Heart left ventricle (tissue), 13 donors: ENCODE measurements at regions not wholly inside any gene's neighbourhood (a gene's known extent, or its start where the extent isn't known, plus 50 kb on each side); places are given as distances from the start of the nearest gene placed in this dataset.

ENCODE experiments used
- POLR2A ChIP-seq, 2 donors: fragments of 450-650 bp; IDR thresholded peaks; one replicate each; pipeline ENCODE4 v1.6.1; 2017; ENCODE audit warnings: antibody characterized with exemption in 2 of 2, mild to moderate bottlenecking in 2 of 2, moderate library complexity in 2 of 2
- TF ChIP-seq, protein P1 (sequence below), 12 donors: fragments of 200-600 bp; sonication (generic) in 4 of 12; IDR thresholded peaks; one replicate each; pipeline versions ENCODE4 v1.5.0 to v1.8.0; 2018 to 2022; ENCODE audit warnings: antibody characterized with exemption in 12 of 12, mild to moderate bottlenecking in 5 of 12
- donor health status: ischemic (EF 13 %, LVEDD 7.1; RV severe dilation, severe dysfunction).
- donor health status: DM: no; HTN: yes; CAD: no.
- donor health status: DM: no; HTN: no; CAD: no.
- donor health status: ischemic (EF 25% LVEDD 6.9; RV normal size, moderate dysfunction).
- donor health status: ischemic (EF 25% LVEDD 5.7; RV mildly dilated, moderate dysfunction).
- donor health status: ischemic (EF 35%, LVEDD 5.7; RV mildly dilated, moderate dysfunction).
- donor health status: nonischemic (EF 11% LVEDD 7.7; RV severe dilation, severe dysfunction).
- donor health status: DM: yes; HTN: yes; CAD: no.
- donor health status: PGD.
- donor health status: ischemic (EF 29% LVEDD 5.4; RV normal size, mild dysfunction).
- donor health status: nonischemic (EF 23%, LVEDD 6.1; RV moderate dilation, normal function).

DNA sequence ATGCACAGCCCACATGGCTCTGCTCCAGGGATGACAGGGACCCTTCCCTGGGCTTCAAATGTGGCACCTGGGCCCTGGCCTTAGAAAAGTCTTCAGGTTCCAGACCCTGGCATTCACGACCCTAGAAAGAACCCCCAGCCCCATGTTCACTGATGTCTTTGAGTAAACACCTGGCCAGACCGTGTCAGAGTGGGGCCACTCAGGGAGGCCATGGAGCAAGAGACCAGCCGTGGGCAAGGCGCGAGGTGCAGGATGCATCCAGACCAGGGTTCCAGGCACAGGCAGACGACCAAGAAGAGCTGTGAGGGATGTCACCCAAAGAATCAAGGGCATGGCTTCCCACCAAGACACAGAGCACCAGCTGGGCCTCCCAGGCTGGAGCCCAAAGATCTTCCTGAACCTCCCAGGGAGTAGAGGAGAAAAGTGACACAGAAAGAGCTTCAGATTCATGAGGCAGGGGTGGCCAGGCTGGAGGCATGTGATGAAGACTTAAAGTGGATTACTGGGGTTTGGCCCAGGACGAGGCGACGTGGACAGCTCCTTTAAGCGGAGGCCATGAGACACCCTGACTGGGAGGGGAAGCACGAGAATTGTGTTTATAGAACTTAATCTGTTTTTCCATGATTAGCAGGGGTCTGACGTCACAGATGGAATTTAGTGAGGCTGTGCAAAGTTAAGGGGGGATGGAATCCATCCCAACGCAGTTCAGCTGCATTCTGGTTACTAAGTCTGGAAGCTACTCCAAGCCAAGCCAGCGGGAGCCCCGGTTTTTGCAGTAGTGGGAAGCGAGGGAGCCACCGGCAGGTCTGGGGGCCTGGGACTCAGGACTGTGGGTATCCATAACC, 61.6 kb downstream of the ARL6IP4 start:
- TF ChIP-seq, protein P1, sequence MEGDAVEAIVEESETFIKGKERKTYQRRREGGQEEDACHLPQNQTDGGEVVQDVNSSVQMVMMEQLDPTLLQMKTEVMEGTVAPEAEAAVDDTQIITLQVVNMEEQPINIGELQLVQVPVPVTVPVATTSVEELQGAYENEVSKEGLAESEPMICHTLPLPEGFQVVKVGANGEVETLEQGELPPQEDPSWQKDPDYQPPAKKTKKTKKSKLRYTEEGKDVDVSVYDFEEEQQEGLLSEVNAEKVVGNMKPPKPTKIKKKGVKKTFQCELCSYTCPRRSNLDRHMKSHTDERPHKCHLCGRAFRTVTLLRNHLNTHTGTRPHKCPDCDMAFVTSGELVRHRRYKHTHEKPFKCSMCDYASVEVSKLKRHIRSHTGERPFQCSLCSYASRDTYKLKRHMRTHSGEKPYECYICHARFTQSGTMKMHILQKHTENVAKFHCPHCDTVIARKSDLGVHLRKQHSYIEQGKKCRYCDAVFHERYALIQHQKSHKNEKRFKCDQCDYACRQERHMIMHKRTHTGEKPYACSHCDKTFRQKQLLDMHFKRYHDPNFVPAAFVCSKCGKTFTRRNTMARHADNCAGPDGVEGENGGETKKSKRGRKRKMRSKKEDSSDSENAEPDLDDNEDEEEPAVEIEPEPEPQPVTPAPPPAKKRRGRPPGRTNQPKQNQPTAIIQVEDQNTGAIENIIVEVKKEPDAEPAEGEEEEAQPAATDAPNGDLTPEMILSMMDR (IDR thresholded peaks at IDR 0.05): no peak
- no peak for TF ChIP-seq POLR2A (IDR thresholded peaks at IDR 0.05)
